Glomerular visceral epithelial cell (primary cell): ENCODE measurements at regions not wholly inside any gene's neighbourhood (a gene's known extent, or its start where the extent isn't known, plus 50 kb on each side); places are given as distances from the start of the nearest gene placed in this dataset.
A peak's percentile ranks its signal among the peaks of the same experiment; 100 is the strongest.
"Not testable (repeated sequence)": the region's sequence is repeated elsewhere in the genome, so short reads cannot be mapped to it uniquely, and the experiment has no call there.

Experiments used
- DNase-seq: peaks from one replicate; pipeline ENCODE4 v3.0.0-alpha.2; 2016; ENCODE audit errors: extremely low spot score

DNA sequence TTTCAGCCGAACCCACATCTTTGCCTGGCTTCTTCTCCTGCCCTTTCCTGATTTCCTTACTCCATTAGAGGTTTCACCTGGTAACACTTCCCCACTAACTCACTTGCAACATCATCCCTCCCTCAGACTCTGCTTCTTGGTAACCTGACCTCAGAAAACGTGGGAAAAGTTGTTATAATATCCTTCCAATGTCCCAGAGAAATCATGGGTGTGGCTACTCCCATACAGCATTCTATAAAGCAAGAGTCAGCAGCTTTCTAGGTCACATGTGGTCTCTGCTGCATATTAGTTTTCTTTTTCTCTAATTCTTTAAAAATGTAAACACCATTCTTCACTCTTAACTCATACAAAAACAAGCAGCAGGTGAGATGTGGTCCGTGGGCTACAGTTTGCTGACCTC lies 283.1 kb upstream of the MAOA start:
- no peak for DNase-seq

DNA sequence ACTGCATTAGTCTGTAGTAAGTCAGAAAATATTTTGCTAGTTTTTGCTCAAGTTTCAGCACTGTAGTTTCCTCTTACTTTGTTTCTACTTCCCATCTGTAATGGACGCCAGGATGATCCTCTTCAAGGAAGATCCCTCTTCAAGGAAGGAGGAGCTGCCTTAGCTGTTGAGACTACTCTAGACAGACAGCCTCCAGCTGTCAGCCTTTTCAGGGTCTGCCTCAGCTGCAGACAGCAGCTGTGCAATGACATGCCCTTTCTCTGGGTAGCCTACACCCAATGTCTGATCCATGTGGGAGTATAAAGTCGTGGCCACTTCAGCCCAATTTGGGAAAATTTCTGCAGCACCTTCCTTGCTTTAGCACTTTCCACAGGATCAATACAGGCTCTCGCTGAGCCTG lies 281.0 kb upstream of the MAOA start:
- DNase-seq, result no peak

GRCh38 chrX:43380704-43381103 lies 275.4 kb upstream of the MAOA start:
- DNase-seq, result no peak

GRCh38 chrX:43386875-43387274 lies 269.2 kb upstream of the MAOA start:
- DNase-seq, result no peak

- DNase-seq, result no peak
Measured at GRCh38 chrX:43405191-43405590, 250.9 kb upstream of the MAOA start.

GRCh38 chrX:43423876-43424275 lies 232.2 kb upstream of the MAOA start:
- peak; percentile 2 for DNase-seq

GRCh38 chrX:43436517-43436916 lies 219.6 kb upstream of the MAOA start:
- no peak for DNase-seq

- no peak for DNase-seq
Measured at GRCh38 chrX:43446752-43447151, 209.3 kb upstream of the MAOA start.

GRCh38 chrX:43448688-43449087 lies 207.4 kb upstream of the MAOA start:
- DNase-seq, result no peak

- no peak for DNase-seq
Measured at GRCh38 chrX:43450355-43450754, 205.7 kb upstream of the MAOA start.

- not testable (repeated sequence) for DNase-seq
Measured at GRCh38 chrX:43451976-43452686, 204.0 kb upstream of the MAOA start.

- no peak for DNase-seq
Measured at GRCh38 chrX:43456063-43456462, 200.0 kb upstream of the MAOA start.

DNA sequence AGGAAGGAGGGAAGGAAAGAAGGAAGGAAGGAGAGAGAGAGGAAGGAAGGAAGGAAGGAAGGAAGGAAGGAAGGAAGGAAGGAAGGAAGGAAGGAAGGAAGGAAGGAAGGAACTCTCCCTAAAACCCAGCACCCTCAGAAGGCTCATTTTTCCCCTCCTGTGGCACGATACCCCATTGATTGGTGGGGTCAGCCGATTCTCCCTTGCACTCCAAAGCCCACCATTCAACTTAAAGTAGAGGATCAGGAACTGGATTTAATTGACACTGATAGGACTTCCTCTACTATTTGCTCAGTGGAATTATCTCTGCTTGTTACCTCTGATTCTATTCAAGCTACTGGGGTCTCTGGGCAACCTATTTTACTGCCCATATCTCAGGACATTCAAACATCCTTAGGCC lies 199.2 kb upstream of the MAOA start:
- DNase-seq, result no peak

DNA sequence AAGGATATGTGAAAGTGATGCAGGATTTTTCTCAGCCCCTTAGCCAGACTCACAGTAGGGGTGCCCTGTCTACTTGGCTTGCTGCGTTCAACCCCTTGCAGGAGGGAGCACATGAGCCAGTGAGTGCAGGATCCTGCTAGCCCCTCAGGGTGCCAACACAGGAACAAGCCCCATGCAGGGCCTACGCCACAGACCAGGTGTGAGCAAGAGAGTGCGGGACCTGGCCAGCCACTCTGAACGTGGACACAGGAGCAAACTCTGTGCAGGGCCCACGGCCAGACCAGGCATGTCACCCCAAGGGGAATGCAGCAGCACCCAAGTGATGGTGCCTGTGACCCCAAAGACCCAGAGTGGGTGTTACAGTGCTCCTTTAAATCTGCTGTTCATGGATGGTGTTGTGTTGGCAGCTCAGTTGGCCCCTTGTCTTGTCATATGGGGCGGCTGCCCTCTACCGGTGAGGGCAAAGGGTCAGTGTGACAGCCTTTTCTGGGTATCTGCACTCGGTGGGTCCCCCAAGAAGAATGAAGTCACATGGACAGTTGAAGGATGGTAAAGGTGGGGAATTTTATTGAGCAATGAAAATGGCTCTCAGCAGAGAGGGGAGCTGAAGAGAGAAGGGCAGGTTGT lies 188.4 kb upstream of the MAOA start:
- no peak for DNase-seq

GRCh38 chrX:43469391-43470054 lies 186.6 kb upstream of the MAOA start:
- DNase-seq, result no peak

DNA sequence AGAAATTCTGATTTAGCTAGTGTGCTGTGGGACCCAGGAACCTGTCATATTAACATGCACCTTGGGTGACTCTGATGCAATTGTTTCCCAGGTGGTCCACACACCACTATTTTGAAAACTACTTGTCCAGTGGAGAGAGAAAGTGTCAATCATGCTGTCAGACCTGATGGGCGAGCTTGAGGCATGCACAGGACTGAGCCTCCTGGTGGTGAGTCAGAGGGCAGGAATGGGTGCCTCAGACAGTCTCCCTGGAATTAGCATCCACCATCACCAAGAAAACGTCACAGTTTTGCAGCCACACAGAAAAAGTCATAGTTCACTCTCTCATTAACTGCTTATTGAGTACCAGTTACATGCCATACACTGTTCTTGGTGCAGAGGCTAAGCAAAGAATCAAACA lies 181.8 kb upstream of the MAOA start:
- peak; percentile 36 for DNase-seq

DNA sequence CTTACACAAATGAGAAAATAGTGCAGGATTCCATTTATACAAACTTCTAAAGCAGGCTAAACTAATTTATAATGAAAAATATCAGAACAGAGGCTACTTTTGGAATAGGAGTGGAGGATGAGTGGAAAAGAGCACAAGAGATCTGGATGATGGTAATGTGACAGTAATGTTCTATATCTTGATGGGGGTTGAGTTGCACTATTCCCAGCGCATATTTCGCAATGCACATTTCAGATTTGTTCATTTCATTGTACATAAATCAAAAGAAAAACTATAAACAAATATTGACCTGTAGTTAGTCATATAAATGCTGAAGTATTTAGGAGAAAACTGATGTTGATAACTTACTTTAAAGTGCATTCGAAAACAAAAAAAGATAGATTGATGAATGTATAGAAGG lies 177.0 kb upstream of the MAOA start:
- DNase-seq, result no peak

DNA sequence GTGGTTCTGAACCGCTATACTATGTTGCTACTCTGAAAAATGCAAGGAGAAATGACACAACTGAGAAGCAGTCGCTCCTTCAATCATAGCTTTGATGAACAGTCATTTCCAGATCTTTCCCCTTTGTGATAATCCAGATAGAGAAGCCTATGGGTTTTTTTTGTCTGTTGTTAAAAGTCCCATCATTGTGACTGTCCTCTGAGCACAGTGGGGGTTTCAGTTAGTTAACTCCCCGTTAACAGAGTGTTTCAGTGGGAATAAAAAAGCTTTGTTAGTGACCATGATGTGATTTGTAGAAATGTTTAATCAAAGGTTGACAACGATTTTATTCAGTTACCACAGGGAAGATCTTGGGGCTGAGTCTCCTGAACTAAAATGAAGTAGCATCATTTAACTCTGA lies 176.2 kb upstream of the MAOA start:
- no peak for DNase-seq

DNA sequence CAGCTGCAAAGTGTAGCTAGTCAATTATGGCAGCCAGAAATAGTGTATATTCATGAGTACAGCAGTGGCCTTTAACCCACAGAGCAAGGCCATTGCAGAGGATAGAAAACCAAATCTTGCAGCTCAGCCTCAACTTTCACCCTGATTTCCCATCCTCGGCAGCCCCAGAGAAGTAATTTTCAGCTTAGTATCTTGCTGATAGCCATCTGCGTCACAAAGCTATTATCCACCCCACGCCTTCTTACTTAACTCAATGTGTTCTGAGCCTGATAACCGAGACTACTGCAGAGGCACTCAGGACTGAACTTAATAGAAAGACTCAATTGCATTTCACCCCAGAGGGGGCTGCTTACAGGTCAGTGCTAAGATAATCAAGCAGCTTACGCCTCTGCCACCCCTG lies 174.5 kb upstream of the MAOA start:
- DNase-seq, result no peak

DNA sequence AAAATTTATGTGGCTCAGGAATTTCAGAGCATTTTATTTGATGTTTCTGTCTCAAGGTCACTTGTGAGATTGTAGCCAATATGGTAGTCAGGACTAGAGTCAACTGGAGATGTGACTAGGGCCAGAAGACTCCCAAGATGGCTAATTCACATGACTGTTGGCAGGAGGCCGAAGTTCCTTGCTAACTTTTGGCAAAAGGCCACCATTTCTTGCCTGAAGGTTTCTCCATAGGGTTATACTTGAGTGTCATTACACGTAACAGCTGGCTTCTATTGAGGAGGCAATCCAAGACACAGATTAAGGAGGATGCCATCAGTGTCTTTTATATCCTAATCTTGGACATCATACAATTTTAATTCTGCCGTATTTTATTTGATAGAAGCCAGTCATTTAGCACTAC lies 162.3 kb upstream of the MAOA start:
- DNase-seq, result no peak

DNA sequence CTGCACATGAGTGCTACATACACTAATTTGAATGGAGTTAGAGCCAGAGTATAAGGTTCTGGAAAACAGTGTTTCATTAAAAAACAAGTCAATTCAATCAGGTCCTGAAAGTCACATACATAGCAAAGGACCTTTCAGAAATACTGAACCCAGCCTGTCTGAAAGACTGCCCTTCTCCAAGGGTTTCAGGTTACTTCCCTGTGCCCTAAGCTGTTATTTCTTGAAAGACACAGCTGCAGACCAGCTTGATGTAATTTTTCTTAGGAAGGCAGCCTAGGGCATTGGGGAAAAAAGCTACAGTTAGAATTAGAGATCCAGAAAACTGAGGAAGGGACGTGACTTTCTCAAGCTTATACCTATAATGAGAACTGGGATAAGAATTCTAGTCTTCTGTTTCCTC lies 155.9 kb upstream of the MAOA start:
- no peak for DNase-seq

- DNase-seq, result no peak
Measured at GRCh38 chrX:43500996-43501694, 155.0 kb upstream of the MAOA start.

DNA sequence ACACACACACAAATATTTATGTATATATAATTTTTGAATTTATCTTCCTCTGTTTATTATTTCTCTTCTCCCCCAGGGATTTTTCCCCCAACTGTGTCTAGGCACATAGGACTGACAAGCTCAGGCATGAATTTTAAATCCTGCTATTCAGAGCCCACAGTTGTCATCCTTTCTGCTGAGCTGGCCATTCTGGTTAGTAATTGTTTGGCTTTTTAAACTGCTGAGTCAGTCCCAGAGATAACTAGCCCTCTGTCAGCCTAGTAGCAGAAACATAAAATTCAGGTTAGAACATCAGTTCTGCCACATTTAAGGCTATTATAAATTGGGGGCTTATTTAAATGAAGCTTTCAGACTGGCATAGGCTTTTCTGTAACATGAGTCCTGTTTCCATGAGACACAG lies 151.7 kb upstream of the MAOA start:
- DNase-seq, result no peak
